Right lobe of liver (tissue), 6 donors: ENCODE measurements at regions not wholly inside any gene's neighbourhood (a gene's known extent, or its start where the extent isn't known, plus 50 kb on each side); places are given as distances from the start of the nearest gene placed in this dataset.

Experiments used
- ATAC-seq, 4 donors: fragments of 200-7000 bp; cut with Tn5 transposase; one replicate each; pipeline ENCODE4 v1.9.1; 2020; ENCODE audit warnings: mild to moderate bottlenecking in 4 of 4, moderate library complexity in 4 of 4
- DNase-seq, 3 donors: peaks; one replicate each; pipeline ENCODE4 v3.0.0-alpha.2; 2020
- H3K27ac ChIP-seq, 3 donors: fragments of 200-600 bp; one replicate each; pipeline ENCODE4 v1.8.0; 2022
- H3K27me3 ChIP-seq, 2 donors: fragments of 200-600 bp; one replicate each; pipeline ENCODE4 v1.8.0; 2022
- H3K36me3 ChIP-seq, 4 donors: fragments of 200-600 bp; sonication (generic) in 1 of 4; one replicate each; pipeline versions ENCODE4 v1.5.1 to v1.8.0; 2017 to 2022; ENCODE audit warnings: control low read depth in 1 of 4
- H3K4me1 ChIP-seq, 4 donors: fragments of 200-600 bp; sonication (generic) in 1 of 4; one replicate each; pipeline versions ENCODE4 v1.5.1 to v1.8.0; 2017 to 2022; ENCODE audit warnings: control low read depth in 1 of 4
- H3K4me3 ChIP-seq, 3 donors: fragments of 200-600 bp; one replicate each; pipeline ENCODE4 v1.8.0; 2022
- H3K9me3 ChIP-seq, 4 donors: fragments of 200-600 bp; sonication (generic) in 1 of 4; one replicate each; pipeline versions ENCODE4 v1.5.1 to v1.8.0; 2017 to 2022; ENCODE audit warnings: control low read depth in 1 of 4
- POLR2A ChIP-seq: fragments of 450-650 bp; IDR thresholded peaks from one replicate; pipeline ENCODE4 v1.6.1; 2017; ENCODE audit warnings: antibody characterized with exemption, mild to moderate bottlenecking
- WGBS: methylation state at CpG from one replicate; pipeline ENCODE4 v1.1.6; 2018; ENCODE audit warnings: low coverage, low lambda C conversion rate; ENCODE audit not compliant: insufficient coverage; ENCODE audit errors: missing lambda C conversion rate; 5-methylcytosine and 5-hydroxymethylcytosine counted together
- intact Hi-C, 2 donors: fragments of 100-400 bp; cut with DNase I; formaldehyde crosslinking; loops; one replicate each; pipeline versions ENCODE4 v1.11.2 to v1.14.1; 2022
- TF ChIP-seq, protein P1 (sequence below), 4 donors: fragments of 200-600 bp in 3 of 4; fragments of 450-650 bp in 1 of 4; IDR thresholded peaks; one replicate each; pipeline versions ENCODE4 v1.5.1 to v1.8.0; 2016 to 2022; ENCODE audit warnings: antibody characterized with exemption in 4 of 4, mild to moderate bottlenecking in 2 of 4
- donor health status: DM: no; HTN: yes; CAD: no.
- donor health status: DM: no; HTN: no; CAD: no.
- donor health status: DM: no; HTN: no; CAD: no.
- donor health status: DM: no; HTN: yes; CAD: no.
- donor health status: DM: no; HTN: yes; CAD: no.

DNA sequence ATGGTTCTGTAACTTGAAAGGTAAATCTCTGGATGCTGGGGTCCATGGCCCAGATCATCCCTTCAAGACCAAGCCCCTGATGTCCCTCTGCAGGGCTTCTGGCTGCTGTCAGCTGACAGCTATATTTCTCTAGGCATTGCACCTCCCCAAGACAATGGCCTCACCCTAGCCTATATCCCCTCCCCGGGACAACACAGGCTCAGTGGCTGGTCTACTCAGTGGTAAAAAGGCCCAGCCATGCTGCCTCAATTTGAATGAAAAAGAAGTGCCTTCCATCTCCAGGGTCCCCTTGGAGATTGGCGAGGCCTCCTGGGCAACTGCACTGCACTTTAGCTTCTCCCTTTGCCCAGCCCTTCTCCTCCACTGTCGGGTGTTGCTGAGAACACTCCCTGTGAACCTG lies 602.8 kb downstream of the CDH26 start:
- no peak for ATAC-seq
- Histone ChIP-seq H3K4me3 (no peak overlapping the region), H3K36me3 (no peaks in the 10 kb centered on the region), H3K9me3 (no peaks in the 10 kb centered on the region), H3K4me1 (no peaks in the 10 kb centered on the region), H3K27ac (no peak overlapping the region), H3K27me3 (peaks cover 0 to 5% of the 10 kb centered on the region in 2 donors)
- intact Hi-C loops, result no loop called here
- TF ChIP-seq POLR2A, result no peak
- TF ChIP-seq, protein P1, sequence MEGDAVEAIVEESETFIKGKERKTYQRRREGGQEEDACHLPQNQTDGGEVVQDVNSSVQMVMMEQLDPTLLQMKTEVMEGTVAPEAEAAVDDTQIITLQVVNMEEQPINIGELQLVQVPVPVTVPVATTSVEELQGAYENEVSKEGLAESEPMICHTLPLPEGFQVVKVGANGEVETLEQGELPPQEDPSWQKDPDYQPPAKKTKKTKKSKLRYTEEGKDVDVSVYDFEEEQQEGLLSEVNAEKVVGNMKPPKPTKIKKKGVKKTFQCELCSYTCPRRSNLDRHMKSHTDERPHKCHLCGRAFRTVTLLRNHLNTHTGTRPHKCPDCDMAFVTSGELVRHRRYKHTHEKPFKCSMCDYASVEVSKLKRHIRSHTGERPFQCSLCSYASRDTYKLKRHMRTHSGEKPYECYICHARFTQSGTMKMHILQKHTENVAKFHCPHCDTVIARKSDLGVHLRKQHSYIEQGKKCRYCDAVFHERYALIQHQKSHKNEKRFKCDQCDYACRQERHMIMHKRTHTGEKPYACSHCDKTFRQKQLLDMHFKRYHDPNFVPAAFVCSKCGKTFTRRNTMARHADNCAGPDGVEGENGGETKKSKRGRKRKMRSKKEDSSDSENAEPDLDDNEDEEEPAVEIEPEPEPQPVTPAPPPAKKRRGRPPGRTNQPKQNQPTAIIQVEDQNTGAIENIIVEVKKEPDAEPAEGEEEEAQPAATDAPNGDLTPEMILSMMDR (IDR thresholded peaks at IDR 0.05), result no peak
- WGBS, result 53% methylated on average over 2 of the region's 3 CpGs
- DNase-seq, result no peak

DNA sequence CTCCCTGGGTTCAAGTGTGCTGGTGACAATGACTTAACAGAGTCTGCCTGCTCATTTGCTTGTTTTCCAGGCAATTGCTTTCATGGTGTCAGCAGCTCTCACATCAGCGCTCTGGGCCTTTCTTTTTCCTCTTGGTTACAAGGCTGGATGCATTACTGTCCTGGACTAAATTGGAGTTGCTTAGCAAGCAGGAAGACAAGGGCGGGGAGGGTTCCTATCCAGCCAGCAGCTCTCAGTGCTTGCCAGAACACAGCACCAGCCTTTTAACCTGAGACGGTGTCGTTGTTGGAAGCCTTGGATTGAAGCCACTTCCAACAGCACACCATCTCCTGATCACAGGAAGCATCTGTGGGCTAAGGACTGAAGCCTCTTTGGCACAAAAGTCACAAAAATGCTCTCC lies 606.9 kb downstream of the CDH26 start:
- WGBS, result 52% methylated on average over 2 of the region's 4 CpGs
- no peaks in the 10 kb centered on the region for H3K27me3 ChIP-seq

DNA sequence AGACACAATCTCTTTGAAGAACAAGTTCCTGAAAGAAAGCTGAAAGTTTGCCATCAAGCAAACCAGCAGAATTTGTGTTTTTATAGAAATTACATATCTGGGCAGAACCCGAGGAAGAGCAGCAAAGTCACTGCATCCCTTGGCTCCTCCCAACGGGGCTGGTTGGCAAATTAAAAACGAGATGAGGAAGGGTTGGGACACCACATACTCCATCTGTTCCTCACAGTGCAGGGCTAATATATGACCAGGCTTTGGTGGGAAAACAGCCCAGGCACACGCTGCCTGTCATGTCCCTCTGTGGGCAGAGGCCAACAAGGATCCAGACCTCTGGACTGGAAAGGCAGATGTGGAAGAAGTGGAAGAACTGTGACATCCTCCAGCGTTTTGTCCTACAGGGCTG lies 607.3 kb downstream of the CDH26 start:
- Histone ChIP-seq H3K27me3 (no peaks in the 10 kb centered on the region), H3K4me3 (no peak overlapping the region), H3K4me1 (no peaks in the 10 kb centered on the region), H3K36me3 (no peaks in the 10 kb centered on the region), H3K27ac (no peak overlapping the region), H3K9me3 (no peaks in the 10 kb centered on the region)
- intact Hi-C loops, result no loop called here
- WGBS, result 33% methylated on average over 4 of the region's 5 CpGs
- DNase-seq (no peak), ATAC-seq (no peak)
- no peak for TF ChIP-seq POLR2A
- TF ChIP-seq, protein P1 (IDR thresholded peaks at IDR 0.05), result no peak

More for the DNA sequence above, 606.9 kb downstream of the CDH26 start:
- no peak for TF ChIP-seq POLR2A
- TF ChIP-seq, protein P1 (IDR thresholded peaks at IDR 0.05), result no peak
- Histone ChIP-seq H3K4me1 (no peaks in the 10 kb centered on the region), H3K27ac (no peak overlapping the region), H3K36me3 (no peaks in the 10 kb centered on the region), H3K4me3 (no peak overlapping the region), H3K9me3 (no peaks in the 10 kb centered on the region)
- ATAC-seq (peak in 2 of 4 donors; percentile 40 to 52), DNase-seq (no peak)
- intact Hi-C loops, result no loop called here

DNA sequence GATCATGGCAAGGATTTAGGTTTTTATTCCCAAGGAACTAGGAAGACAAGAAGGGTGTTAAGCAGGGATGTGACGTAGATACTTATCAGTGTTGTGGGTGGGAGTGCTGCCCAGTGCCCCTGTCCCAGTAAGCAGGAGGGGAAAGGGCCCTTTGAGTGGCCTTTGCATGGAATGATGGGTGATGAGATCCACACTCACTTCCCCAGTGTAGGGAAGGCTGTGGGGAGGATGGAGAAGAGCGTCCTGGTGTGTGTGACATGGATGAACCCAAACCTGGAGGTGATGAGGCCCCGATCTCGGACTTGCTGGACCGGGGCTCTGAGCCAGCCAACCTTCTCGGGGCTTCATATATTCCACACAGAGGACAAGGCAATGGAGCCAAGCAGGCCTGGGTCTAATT lies 610.9 kb downstream of the CDH26 start:
- no peak overlapping the region for H3K27ac ChIP-seq
- no peak overlapping the region for H3K4me3 ChIP-seq
- H3K36me3 ChIP-seq, result no peaks in the 10 kb centered on the region
- DNase-seq (no peak), ATAC-seq (no peak)
- TF ChIP-seq, protein P1 (IDR thresholded peaks at IDR 0.05), result no peak
- TF ChIP-seq POLR2A, result no peak
- no peaks in the 10 kb centered on the region for H3K9me3 ChIP-seq
- H3K4me1 ChIP-seq, result no peaks in the 10 kb centered on the region
- no peaks in the 10 kb centered on the region for H3K27me3 ChIP-seq
- 25% methylated on average over 1 of the region's 6 CpGs for WGBS
- intact Hi-C loops, result no loop called here
